ENCODE measurements at regions not wholly inside any gene's neighbourhood (a gene's known extent, or its start where the extent isn't known, plus 50 kb on each side); places are given as distances from the start of the nearest gene placed in this dataset.

DNA sequence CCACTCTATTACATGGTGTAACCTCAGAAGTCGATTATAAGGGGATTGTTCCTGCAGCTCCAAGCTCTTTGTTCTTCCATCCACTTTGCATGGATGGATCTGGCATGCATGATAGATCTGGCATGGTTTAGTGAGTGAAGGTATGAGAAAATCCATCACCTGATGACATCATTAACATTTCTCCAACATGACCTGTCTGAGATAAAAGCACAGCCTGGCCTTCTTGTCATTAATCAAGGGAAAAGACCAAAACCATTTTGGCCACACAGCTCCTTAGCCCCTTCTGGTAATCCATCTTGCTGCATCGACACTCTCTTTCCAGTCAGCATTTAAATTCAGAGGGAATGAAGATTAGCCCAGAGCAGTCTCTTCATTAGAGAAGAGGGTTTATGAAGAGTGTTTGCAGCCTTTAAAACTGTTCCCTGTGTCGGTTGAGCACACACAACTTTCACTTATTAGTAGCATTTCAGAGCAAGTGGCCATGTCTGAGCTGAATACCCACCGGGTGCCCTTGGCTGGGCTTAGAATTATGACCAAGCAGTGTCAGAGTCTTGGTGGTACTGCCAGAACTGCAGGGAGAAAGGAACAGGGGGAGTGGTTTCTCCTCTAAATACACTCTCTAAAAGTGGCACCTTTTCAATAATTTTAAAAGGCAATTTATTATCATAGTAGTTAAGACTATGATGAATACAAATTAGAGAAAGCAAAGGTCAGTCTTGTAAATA, 246.0 kb downstream of the HAPSTR1 start:
- Histone ChIP-seq H3K27me3 (ENCODE audit: insufficient read depth, low read length, poor library complexity) (peaks cover 2% of the 10 kb centered on the region), H3K79me2 (ENCODE audit: insufficient read depth, low read length) (no peaks in the 10 kb centered on the region), H2AFZ (ENCODE audit: low read depth, low read length) (no peak overlapping the region), H3K9me3 (ENCODE audit: insufficient read depth, low read length, severe bottlenecking) (no peaks in the 10 kb centered on the region), H3K4me1 (ENCODE audit: insufficient read depth, low read length) (no peaks in the 10 kb centered on the region), H3K4me2 (ENCODE audit: insufficient read depth, low read length) (no peak overlapping the region), H3K36me3 (ENCODE audit: insufficient read depth, low read length) (no peaks in the 10 kb centered on the region), H3K27ac (ENCODE audit: low read length) (no peak overlapping the region), H3K9ac (ENCODE audit: low read depth, low read length) (no peak overlapping the region), H4K20me1 (ENCODE audit: insufficient read depth, low read length) (no peaks in the 10 kb centered on the region), H3K4me3 (ENCODE audit: low read depth in 1 of 2, low read length in 2 of 2) (no peak overlapping the region)
- ATAC-seq (ENCODE audit: insufficient read depth, low read depth) (no peak), DNase-seq (no peak)
- TF ChIP-seq, protein P1, sequence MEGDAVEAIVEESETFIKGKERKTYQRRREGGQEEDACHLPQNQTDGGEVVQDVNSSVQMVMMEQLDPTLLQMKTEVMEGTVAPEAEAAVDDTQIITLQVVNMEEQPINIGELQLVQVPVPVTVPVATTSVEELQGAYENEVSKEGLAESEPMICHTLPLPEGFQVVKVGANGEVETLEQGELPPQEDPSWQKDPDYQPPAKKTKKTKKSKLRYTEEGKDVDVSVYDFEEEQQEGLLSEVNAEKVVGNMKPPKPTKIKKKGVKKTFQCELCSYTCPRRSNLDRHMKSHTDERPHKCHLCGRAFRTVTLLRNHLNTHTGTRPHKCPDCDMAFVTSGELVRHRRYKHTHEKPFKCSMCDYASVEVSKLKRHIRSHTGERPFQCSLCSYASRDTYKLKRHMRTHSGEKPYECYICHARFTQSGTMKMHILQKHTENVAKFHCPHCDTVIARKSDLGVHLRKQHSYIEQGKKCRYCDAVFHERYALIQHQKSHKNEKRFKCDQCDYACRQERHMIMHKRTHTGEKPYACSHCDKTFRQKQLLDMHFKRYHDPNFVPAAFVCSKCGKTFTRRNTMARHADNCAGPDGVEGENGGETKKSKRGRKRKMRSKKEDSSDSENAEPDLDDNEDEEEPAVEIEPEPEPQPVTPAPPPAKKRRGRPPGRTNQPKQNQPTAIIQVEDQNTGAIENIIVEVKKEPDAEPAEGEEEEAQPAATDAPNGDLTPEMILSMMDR (IDR thresholded peaks at IDR 0.05; ENCODE audit: borderline replicate concordance, extremely low read depth, low read length, poor library complexity, severe bottlenecking) = no peak
- TF ChIP-seq EZH2 (IDR thresholded peaks at IDR 0.05; ENCODE audit: borderline replicate concordance, low read depth, low read length, severe bottlenecking) = no peak

DNA sequence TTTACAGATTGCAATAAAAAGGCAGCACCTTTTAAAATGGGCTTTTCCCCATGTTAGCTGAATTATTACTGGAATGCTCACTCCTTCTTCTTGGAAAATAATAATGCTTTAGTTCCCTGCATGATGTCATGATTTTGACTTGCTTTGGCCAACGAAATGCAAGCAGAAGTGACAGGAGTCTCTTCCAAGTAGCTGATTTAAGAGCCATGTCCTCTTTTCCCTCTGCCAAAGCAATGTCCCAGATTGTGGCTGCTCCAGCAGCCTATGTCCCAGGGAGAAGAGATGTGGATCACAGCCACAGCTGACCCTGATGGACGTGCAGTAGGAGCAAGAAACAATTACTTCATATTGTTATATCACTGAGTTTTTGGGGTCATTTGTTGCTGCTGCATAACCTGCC, 246.6 kb downstream of the HAPSTR1 start:
- no peak for DNase-seq
- H3K4me1 ChIP-seq (ENCODE audit: insufficient read depth, low read length) = no peaks in the 10 kb centered on the region
- H3K4me3 ChIP-seq (ENCODE audit: low read depth in 1 of 2, low read length in 2 of 2) = no peak overlapping the region
- no peak for ATAC-seq (ENCODE audit: insufficient read depth, low read depth)
- peaks cover 2% of the 10 kb centered on the region for H3K27me3 ChIP-seq (ENCODE audit: insufficient read depth, low read length, poor library complexity)
- no peak overlapping the region for H3K4me2 ChIP-seq (ENCODE audit: insufficient read depth, low read length)
- no peak overlapping the region for H3K27ac ChIP-seq (ENCODE audit: low read length)
- H3K36me3 ChIP-seq (ENCODE audit: insufficient read depth, low read length) = no peaks in the 10 kb centered on the region
- H3K9ac ChIP-seq (ENCODE audit: low read depth, low read length) = no peak overlapping the region
- no peaks in the 10 kb centered on the region for H4K20me1 ChIP-seq (ENCODE audit: insufficient read depth, low read length)
- TF ChIP-seq, protein P1 (IDR thresholded peaks at IDR 0.05; ENCODE audit: borderline replicate concordance, extremely low read depth, low read length, poor library complexity, severe bottlenecking) = no peak
- TF ChIP-seq EZH2 (IDR thresholded peaks at IDR 0.05; ENCODE audit: borderline replicate concordance, low read depth, low read length, severe bottlenecking) = no peak
- H3K79me2 ChIP-seq (ENCODE audit: insufficient read depth, low read length) = no peaks in the 10 kb centered on the region
- H3K9me3 ChIP-seq (ENCODE audit: insufficient read depth, low read length, severe bottlenecking) = no peaks in the 10 kb centered on the region
- H2AFZ ChIP-seq (ENCODE audit: low read depth, low read length) = no peak overlapping the region

DNA sequence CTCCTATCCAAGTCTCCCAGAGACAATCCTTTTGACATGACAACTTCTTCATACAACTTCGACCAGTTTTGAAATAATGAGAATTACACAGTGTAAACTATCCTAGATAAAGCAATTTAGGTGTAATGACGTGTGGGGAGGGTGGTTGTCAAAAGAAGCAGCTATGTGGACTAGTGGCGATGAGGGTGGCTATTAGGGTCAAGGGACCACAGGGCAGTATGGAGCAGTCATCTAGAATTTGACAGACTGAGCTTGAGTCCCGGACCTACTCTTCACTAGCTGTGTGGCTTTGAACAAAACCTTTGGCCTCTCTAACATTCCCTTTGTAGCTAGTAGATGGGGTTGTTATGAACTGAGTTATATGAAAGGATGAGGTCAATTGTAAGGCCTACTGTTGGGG, 247.1 kb downstream of the HAPSTR1 start:
- no peaks in the 10 kb centered on the region for H3K79me2 ChIP-seq (ENCODE audit: insufficient read depth, low read length)
- no peak overlapping the region for H3K9ac ChIP-seq (ENCODE audit: low read depth, low read length)
- H3K4me3 ChIP-seq (ENCODE audit: low read depth in 1 of 2, low read length in 2 of 2) = no peak overlapping the region
- no peak for TF ChIP-seq EZH2 (IDR thresholded peaks at IDR 0.05; ENCODE audit: borderline replicate concordance, low read depth, low read length, severe bottlenecking)
- TF ChIP-seq, protein P1 (IDR thresholded peaks at IDR 0.05; ENCODE audit: borderline replicate concordance, extremely low read depth, low read length, poor library complexity, severe bottlenecking) = no peak
- H3K27me3 ChIP-seq (ENCODE audit: insufficient read depth, low read length, poor library complexity) = peaks cover 2% of the 10 kb centered on the region
- H2AFZ ChIP-seq (ENCODE audit: low read depth, low read length) = no peak overlapping the region
- ATAC-seq (ENCODE audit: insufficient read depth, low read depth) (no peak), DNase-seq (no peak)
- no peak overlapping the region for H3K27ac ChIP-seq (ENCODE audit: low read length)
- no peaks in the 10 kb centered on the region for H3K9me3 ChIP-seq (ENCODE audit: insufficient read depth, low read length, severe bottlenecking)
- no peaks in the 10 kb centered on the region for H3K36me3 ChIP-seq (ENCODE audit: insufficient read depth, low read length)
- H3K4me1 ChIP-seq (ENCODE audit: insufficient read depth, low read length) = no peaks in the 10 kb centered on the region
- no peak overlapping the region for H3K4me2 ChIP-seq (ENCODE audit: insufficient read depth, low read length)
- no peaks in the 10 kb centered on the region for H4K20me1 ChIP-seq (ENCODE audit: insufficient read depth, low read length)

Data from DND-41 (cell line).